Heart right ventricle (tissue), 16 donors: ENCODE measurements at regions not wholly inside any gene's neighbourhood (a gene's known extent, or its start where the extent isn't known, plus 50 kb on each side); places are given as distances from the start of the nearest gene placed in this dataset.

Source experiments
- ATAC-seq, 8 donors: fragments of 200-7000 bp; cut with Tn5 transposase; one replicate each; pipeline ENCODE4 v1.9.1; 2020; ENCODE audit warnings: mild to moderate bottlenecking in 8 of 8, moderate library complexity in 8 of 8, moderate number of reproducible peaks in 1 of 8
- DNase-seq, 2 donors: peaks; one replicate each; pipeline ENCODE4 v3.0.0-alpha.2; 2020
- H3K27ac ChIP-seq, 10 donors: fragments of 200-600 bp; sonication (generic) in 2 of 10; one replicate each; pipeline versions ENCODE4 v1.5.0 to v1.8.0; 2020 to 2022; ENCODE audit warnings: mild to moderate bottlenecking in 3 of 10
- H3K27me3 ChIP-seq, 7 donors: fragments of 200-600 bp; one replicate each; pipeline ENCODE4 v1.8.0; 2021 to 2022; ENCODE audit warnings: mild to moderate bottlenecking in 2 of 7
- H3K36me3 ChIP-seq, 9 donors: fragments of 200-600 bp; sonication (generic) in 1 of 9; one replicate each; pipeline versions ENCODE4 v1.5.0 to v1.8.0; 2020 to 2022; ENCODE audit warnings: mild to moderate bottlenecking in 2 of 9
- H3K4me1 ChIP-seq, 9 donors: fragments of 200-600 bp; sonication (generic) in 1 of 9; one replicate each; pipeline versions ENCODE4 v1.5.0 to v1.8.0; 2020 to 2022; ENCODE audit warnings: mild to moderate bottlenecking in 4 of 9
- H3K4me3 ChIP-seq, 10 donors: fragments of 200-600 bp; sonication (generic) in 2 of 10; one replicate each; pipeline versions ENCODE4 v1.5.0 to v1.8.0; 2020 to 2022; ENCODE audit warnings: mild to moderate bottlenecking in 7 of 10, moderate library complexity in 2 of 10
- H3K9me3 ChIP-seq, 11 donors: fragments of 200-600 bp in 10 of 11; sonication (generic) in 2 of 11; one replicate each; pipeline versions ENCODE4 v1.5.0 to v1.8.0; 2013 to 2022; ENCODE audit warnings: mild to moderate bottlenecking in 2 of 11, control low read depth in 1 of 11, moderate library complexity in 1 of 11
- CTCF ChIP-seq, 9 donors: fragments of 200-600 bp; sonication (generic) in 2 of 9; IDR thresholded peaks; one replicate each; pipeline versions ENCODE4 v1.5.0 to v1.8.0; 2021 to 2022; ENCODE audit warnings: antibody characterized with exemption in 9 of 9, mild to moderate bottlenecking in 5 of 9, moderate library complexity in 1 of 9
- WGBS, 2 donors: extraction: QIAGEN DNeasy Blood & Tissue Kit; methylation state at CpG; one replicate each; pipeline ENCODE4 v1.1.7; 2013; ENCODE audit warnings: inconsistent platforms in 1 of 2; 5-methylcytosine and 5-hydroxymethylcytosine counted together
- intact Hi-C, 10 donors: fragments of 100-400 bp; cut with DNase I; formaldehyde crosslinking; loops; one replicate each; pipeline versions ENCODE4 v1.11.1 to v1.14.2; 2022
- donor health status: Arrhythmogenic right ventricular cardiomyopathy.
- donor health status: ischemic (EF 13 %, LVEDD 7.1; RV severe dilation, severe dysfunction).
- donor health status: healthy with polysubstance abuse.
- donor health status: DM: no; HTN: yes; CAD: no.
- donor health status: DM: no; HTN: no; CAD: no.
- donor health status: ischemic (EF 25% LVEDD 6.9; RV normal size, moderate dysfunction).
- donor health status: ischemic (EF 25% LVEDD 5.7; RV mildly dilated, moderate dysfunction).
- donor health status: healthy.
- donor health status: DM: yes; HTN: yes; CAD: no.
- donor health status: Ischemic cardiomyopathy.
- donor health status: ischemic (EF 35%, LVEDD 5.7; RV mildly dilated, moderate dysfunction).
- donor health status: nonischemic (EF 11% LVEDD 7.7; RV severe dilation, severe dysfunction).
- donor health status: DM: yes; HTN: yes; CAD: no.
- donor health status: PGD.
- donor health status: ischemic (EF 29% LVEDD 5.4; RV normal size, mild dysfunction).
- donor health status: nonischemic (EF 23%, LVEDD 6.1; RV moderate dilation, normal function).

GRCh38 chr1:188665477-188665876, 1812.2 kb downstream of the BRINP3 start:
- Histone ChIP-seq H3K27me3 (no peaks in the 10 kb centered on the region), H3K4me3 (no peak overlapping the region), H3K4me1 (no peaks in the 10 kb centered on the region), H3K9me3 (peaks cover 0 to 17% (median 0%) of the 10 kb centered on the region in 11 donors), H3K27ac (no peak overlapping the region), H3K36me3 (no peaks in the 10 kb centered on the region)
- intact Hi-C loops = no loop called here
- no peak for TF ChIP-seq CTCF (IDR thresholded peaks at IDR 0.05)
- WGBS, 2 donors = 73 to 88% methylated on average over 4 of the region's 4 CpGs
- ATAC-seq (no peak), DNase-seq (no peak)

- intact Hi-C loops = no loop called here
- TF ChIP-seq CTCF (IDR thresholded peaks at IDR 0.05) = no peak
- no peak for DNase-seq
- no peak for ATAC-seq
- no peak overlapping the region for H3K27ac ChIP-seq
- no peaks in the 10 kb centered on the region for H3K36me3 ChIP-seq
- no peaks in the 10 kb centered on the region for H3K4me1 ChIP-seq
- no peaks in the 10 kb centered on the region for H3K27me3 ChIP-seq
- 81 to 90% methylated on average over 2 of the region's 2 CpGs for WGBS, 2 donors
- H3K9me3 ChIP-seq = peaks cover 0 to 24% (median 0%) of the 10 kb centered on the region in 11 donors
- no peak overlapping the region for H3K4me3 ChIP-seq
Observed at GRCh38 chr1:188668083-188668482, 1809.6 kb downstream of the BRINP3 start.

- no peak for TF ChIP-seq CTCF (IDR thresholded peaks at IDR 0.05)
- Histone ChIP-seq H3K4me3 (no peak overlapping the region), H3K4me1 (no peaks in the 10 kb centered on the region), H3K27ac (no peak overlapping the region), H3K9me3 (peaks cover 0 to 24% (median 0%) of the 10 kb centered on the region in 11 donors), H3K36me3 (no peaks in the 10 kb centered on the region), H3K27me3 (no peaks in the 10 kb centered on the region)
- no peak for ATAC-seq
- DNase-seq = no peak
- WGBS, 2 donors = 35 to 43% methylated on average over 3 of the region's 3 CpGs
- intact Hi-C loops = no loop called here
Observed at GRCh38 chr1:188669728-188670382, 1807.8 kb downstream of the BRINP3 start.

GRCh38 chr1:188670837-188671236, 1806.8 kb downstream of the BRINP3 start:
- H3K4me3 ChIP-seq = no peak overlapping the region
- 94% methylated on average over 2 of the region's 2 CpGs for WGBS, 2 donors
- H3K27ac ChIP-seq = no peak overlapping the region
- no peaks in the 10 kb centered on the region for H3K36me3 ChIP-seq
- H3K9me3 ChIP-seq = peaks cover 0 to 24% (median 0%) of the 10 kb centered on the region in 11 donors
- no peak for TF ChIP-seq CTCF (IDR thresholded peaks at IDR 0.05)
- no peak for ATAC-seq
- no peaks in the 10 kb centered on the region for H3K27me3 ChIP-seq
- DNase-seq = no peak
- H3K4me1 ChIP-seq = no peaks in the 10 kb centered on the region
- intact Hi-C loops = no loop called here
